Lower leg skin (tissue), 4 donors: ENCODE measurements at regions not wholly inside any gene's neighbourhood (a gene's known extent, or its start where the extent isn't known, plus 50 kb on each side); places are given as distances from the start of the nearest gene placed in this dataset.

Experiments used
- DNase-seq, 2 donors: peaks; one replicate each; pipeline ENCODE4 v3.0.0-alpha.2; 2019; ENCODE audit warnings: low spot score in 2 of 2
- H3K4me3 ChIP-seq: fragments of 200-600 bp; sonication (generic); 2 replicates; pipeline ENCODE4 v1.5.1; 2017; ENCODE audit warnings: mild to moderate bottlenecking, low read depth; ENCODE audit not compliant: poor library complexity, severe bottlenecking
- POLR2A ChIP-seq, 2 donors: fragments of 450-650 bp; IDR thresholded peaks; one replicate each; pipeline ENCODE4 v1.6.1; 2016 to 2017; ENCODE audit warnings: antibody characterized with exemption in 2 of 2, mild to moderate bottlenecking in 1 of 2, moderate library complexity in 1 of 2
- WGBS, 2 donors: methylation state at CpG; one replicate each; pipeline ENCODE4 v1.1.5; 2018; 5-methylcytosine and 5-hydroxymethylcytosine counted together
- intact Hi-C: fragments of 100-400 bp; cut with DNase I; formaldehyde crosslinking; loops from one replicate; pipeline ENCODE4 v1.15.0; 2023; ENCODE audit warnings: low total_unique reads
- TF ChIP-seq, protein P1 (sequence below), 3 donors: fragments of 450-650 bp; IDR thresholded peaks; one replicate each; pipeline ENCODE4 v1.5.1; 2016; ENCODE audit warnings: antibody characterized with exemption in 3 of 3, mild to moderate bottlenecking in 3 of 3, moderate library complexity in 2 of 3

DNA sequence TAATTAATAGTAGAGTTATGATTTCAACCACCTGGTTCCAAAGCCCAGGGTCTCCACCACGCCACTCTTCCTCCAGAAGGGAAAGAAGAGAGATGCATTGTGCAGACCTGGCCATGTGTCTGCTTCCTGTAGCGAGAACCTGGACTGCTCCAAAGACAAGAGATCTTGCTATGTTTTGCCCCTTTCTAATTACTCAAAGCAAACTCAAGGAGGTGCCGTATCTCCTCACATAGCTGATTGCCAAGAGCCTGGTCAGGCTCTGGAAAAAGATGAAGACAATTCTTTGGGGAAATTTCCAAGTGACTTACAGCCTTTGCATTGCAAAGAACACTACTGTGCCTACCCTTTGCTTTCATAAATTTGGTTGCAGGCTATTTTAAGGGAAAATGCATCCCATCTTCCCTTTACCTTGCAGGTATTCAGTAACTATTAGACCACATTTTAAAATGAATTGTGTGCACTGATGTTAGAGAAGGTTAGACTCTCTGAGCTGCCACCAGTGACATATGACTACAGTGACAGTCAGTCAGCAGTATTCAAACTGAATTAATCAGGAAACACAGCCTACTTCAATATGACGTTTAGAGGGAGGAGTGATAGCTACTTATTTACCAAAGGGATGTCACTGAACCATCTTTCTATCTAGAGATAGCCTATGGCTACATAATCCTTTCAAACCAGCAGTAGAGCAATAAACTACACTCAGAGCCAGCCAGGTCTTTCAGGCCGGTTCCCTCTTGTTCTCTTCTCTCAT lies 842.1 kb upstream of the FANCL start:
- DNase-seq: no peak
- intact Hi-C loops: no loop called here
- TF ChIP-seq, protein P1, sequence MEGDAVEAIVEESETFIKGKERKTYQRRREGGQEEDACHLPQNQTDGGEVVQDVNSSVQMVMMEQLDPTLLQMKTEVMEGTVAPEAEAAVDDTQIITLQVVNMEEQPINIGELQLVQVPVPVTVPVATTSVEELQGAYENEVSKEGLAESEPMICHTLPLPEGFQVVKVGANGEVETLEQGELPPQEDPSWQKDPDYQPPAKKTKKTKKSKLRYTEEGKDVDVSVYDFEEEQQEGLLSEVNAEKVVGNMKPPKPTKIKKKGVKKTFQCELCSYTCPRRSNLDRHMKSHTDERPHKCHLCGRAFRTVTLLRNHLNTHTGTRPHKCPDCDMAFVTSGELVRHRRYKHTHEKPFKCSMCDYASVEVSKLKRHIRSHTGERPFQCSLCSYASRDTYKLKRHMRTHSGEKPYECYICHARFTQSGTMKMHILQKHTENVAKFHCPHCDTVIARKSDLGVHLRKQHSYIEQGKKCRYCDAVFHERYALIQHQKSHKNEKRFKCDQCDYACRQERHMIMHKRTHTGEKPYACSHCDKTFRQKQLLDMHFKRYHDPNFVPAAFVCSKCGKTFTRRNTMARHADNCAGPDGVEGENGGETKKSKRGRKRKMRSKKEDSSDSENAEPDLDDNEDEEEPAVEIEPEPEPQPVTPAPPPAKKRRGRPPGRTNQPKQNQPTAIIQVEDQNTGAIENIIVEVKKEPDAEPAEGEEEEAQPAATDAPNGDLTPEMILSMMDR (IDR thresholded peaks at IDR 0.05): no peak
- no peak for TF ChIP-seq POLR2A (IDR thresholded peaks at IDR 0.05)
- 68 to 69% methylated on average over 5 of the region's 5 CpGs for WGBS, 2 donors
- no peak overlapping the region for H3K4me3 ChIP-seq

DNA sequence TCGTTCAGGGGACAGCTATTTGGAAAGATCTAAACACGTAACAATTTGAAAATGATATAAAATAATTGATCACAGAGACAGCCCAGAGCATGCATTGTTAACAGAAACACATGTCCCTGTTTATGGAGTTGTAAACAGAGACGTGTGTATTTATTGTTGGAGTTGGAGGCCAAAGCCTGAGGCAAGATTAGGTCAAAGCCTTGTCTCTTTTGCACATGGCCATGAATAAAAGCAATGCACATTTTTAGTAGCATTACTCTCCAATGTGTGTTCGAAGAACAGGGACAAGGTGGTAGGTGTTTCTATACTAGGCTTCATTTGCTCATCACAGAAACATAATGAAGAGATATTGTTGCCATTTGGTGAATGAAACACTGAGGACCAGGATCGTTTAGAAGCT lies 841.5 kb upstream of the FANCL start:
- intact Hi-C loops: no loop called here
- WGBS, 2 donors: 52% methylated on average over 5 of the region's 5 CpGs
- no peak for DNase-seq
- no peak overlapping the region for H3K4me3 ChIP-seq
- no peak for TF ChIP-seq POLR2A (IDR thresholded peaks at IDR 0.05)
- TF ChIP-seq, protein P1 (IDR thresholded peaks at IDR 0.05): no peak

DNA sequence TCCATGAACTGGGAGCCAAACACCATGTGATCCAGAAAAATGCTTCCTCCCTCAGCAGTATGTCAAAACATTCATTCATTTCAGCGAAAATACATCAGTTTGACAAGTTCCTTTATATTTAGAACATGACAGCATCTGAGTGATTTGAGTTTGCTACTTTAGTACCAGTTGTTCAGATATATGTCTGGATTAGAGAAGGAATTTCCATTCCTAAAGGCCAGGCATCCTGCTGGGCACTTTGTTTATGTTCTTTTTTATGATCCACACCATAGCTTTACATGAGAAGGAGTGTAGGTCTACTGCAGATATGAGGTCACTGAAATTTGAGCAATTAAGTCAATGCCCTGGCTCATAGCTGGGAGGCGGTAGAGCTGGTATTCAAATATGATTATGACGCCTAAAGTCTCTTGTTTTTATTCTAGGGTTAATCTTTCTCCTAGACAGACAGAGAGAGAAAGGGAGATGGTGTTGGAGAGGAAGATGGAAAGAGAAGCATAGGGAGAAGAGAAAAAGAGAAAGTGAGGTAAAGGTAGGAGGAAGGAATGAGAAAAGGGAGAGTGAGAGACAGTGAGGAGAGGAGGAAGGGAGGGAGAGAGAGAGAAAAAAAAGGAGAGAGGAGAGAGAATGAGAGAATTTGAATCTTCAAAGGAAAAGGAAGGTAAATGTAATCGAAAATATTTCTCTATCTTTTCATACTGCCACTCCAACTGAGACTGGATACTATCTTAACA lies 839.5 kb upstream of the FANCL start:
- WGBS, 2 donors: 78 to 85% methylated on average over 4 of the region's 4 CpGs
- TF ChIP-seq, protein P1 (IDR thresholded peaks at IDR 0.05): no peak
- no peak for TF ChIP-seq POLR2A (IDR thresholded peaks at IDR 0.05)
- DNase-seq: no peak
- no peak overlapping the region for H3K4me3 ChIP-seq
- intact Hi-C loops: no loop called here

- WGBS, 2 donors: 53 to 62% methylated on average over 6 of the region's 6 CpGs
- intact Hi-C loops: no loop called here
These were observed 836.9 kb upstream of the FANCL start for GRCh38 chr2:59077981-59078531.

DNA sequence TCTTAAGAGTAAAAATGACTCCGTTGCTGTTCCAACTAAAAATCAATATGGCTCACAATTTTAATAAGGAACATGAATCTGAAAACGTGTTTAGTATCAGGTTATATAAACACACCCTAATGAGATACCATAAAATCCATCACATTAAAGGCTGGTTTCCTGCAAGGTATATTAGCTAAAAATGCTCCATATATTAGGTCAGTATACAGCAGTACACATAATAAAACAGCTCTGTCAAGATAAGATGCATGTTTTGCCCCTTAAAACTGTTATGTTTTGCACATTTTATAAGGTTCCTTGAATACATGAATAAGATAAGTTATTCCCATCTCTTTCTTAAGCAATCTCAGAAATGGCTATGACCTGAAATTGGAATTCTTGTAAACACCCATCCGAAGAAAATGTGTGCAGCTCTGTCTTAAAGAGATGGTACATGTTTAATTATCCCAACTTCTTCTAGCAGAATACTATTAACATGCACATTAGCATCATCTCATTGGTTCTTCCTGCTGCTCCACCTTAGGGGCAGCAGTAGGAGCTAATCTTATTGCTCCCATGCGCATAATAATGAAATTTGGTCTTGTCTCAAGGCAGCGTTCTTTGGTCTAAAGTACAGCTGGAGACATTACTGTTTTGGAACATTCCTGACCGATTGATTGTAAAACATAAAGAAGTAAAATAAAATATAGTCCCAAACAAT lies 836.1 kb upstream of the FANCL start:
- no peak for TF ChIP-seq POLR2A (IDR thresholded peaks at IDR 0.05)
- TF ChIP-seq, protein P1 (IDR thresholded peaks at IDR 0.05): no peak
- WGBS, 2 donors: 66 to 80% methylated on average over 6 of the region's 6 CpGs
- no peak for DNase-seq
- no peak overlapping the region for H3K4me3 ChIP-seq
- intact Hi-C loops: no loop called here

More at GRCh38 chr2:59077981-59078531, 836.9 kb upstream of the FANCL start:
- TF ChIP-seq POLR2A (IDR thresholded peaks at IDR 0.05): no peak
- TF ChIP-seq, protein P1 (IDR thresholded peaks at IDR 0.05): no peak
- no peak overlapping the region for H3K4me3 ChIP-seq
- no peak for DNase-seq
